ENCODE measurements at regions not wholly inside any gene's neighbourhood (a gene's known extent, or its start where the extent isn't known, plus 50 kb on each side); places are given as distances from the start of the nearest gene placed in this dataset.

GRCh38 chr7:156480671-156481070 lies 159.9 kb upstream of the RNF32 start:
- peaks cover 3% of the 10 kb centered on the region; the same call in 1 of the 2 replicates for H3K4me1 ChIP-seq
- POLR2A ChIA-PET, result no interaction called here
- H3K4me3 Mint-ChIP-seq (ENCODE audit: unreplicated experiment), result no peak overlapping the region
- CTCF ChIA-PET, result no interaction called here
- no TSS peak for BruUV-seq (replicated peaks)
- TF ChIP-seq CTCF (IDR thresholded peaks at IDR 0.05; ENCODE audit: insufficient read depth in 1 of 2, low read depth in 1 of 2, low read length in 1 of 2, severe bottlenecking in 1 of 2, unreplicated experiment in 1 of 2), result no peak
- H3K27me3 ChIP-seq (replicated peaks; ENCODE audit: control insufficient read depth, insufficient read depth, low read length), result no peaks in the 10 kb centered on the region
- H3K4me1 Mint-ChIP-seq (ENCODE audit: low read depth, unreplicated experiment), result no peaks in the 10 kb centered on the region
- H3K4me3 ChIP-seq (ENCODE audit: low read depth, low read length), result no peak overlapping the region
- H3K9me3 Mint-ChIP-seq (ENCODE audit: unreplicated experiment), result no peaks in the 10 kb centered on the region
- peaks cover 6% of the 10 kb centered on the region for H3K9me3 ChIP-seq
- no peaks in the 10 kb centered on the region for H3K27me3 Mint-ChIP-seq (ENCODE audit: insufficient read depth, unreplicated experiment)
- H3K36me3 ChIP-seq (ENCODE audit: control insufficient read depth, insufficient read depth, low read length), result no peaks in the 10 kb centered on the region
- intact Hi-C loops (cut with micrococcal nuclease; ENCODE audit: unreplicated experiment), result no loop called here
- no peak overlapping the region for H3K27ac Mint-ChIP-seq (ENCODE audit: unreplicated experiment)
- no peak for DNase-seq
- no peaks in the 10 kb centered on the region for H3K36me3 Mint-ChIP-seq (ENCODE audit: insufficient read depth, unreplicated experiment)

DNA sequence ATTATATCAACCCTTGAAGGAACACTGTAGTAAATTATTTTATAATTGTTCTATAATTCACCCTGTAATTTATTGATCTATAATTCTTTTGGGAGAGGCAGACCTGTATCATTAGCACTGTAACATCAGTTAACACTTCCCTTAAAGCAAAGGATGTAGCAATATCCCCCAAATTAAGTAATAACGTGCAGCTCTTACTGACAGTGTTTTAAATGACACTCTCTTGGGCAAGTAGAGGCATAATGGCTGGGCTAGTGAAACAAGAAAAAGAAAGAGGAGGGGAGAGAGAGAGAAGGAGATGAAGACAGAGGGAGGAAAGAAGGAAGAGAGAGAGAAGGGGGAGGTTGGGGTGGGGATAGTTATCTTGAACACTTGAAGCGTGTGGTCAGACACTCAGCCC lies 161.0 kb upstream of the RNF32 start:
- Mint-ChIP-seq H3K27me3 (ENCODE audit: insufficient read depth, unreplicated experiment) (no peaks in the 10 kb centered on the region), H3K4me1 (ENCODE audit: low read depth, unreplicated experiment) (no peaks in the 10 kb centered on the region), H3K27ac (ENCODE audit: unreplicated experiment) (no peak overlapping the region), H3K9me3 (ENCODE audit: unreplicated experiment) (no peaks in the 10 kb centered on the region), H3K4me3 (ENCODE audit: unreplicated experiment) (no peak overlapping the region), H3K36me3 (ENCODE audit: insufficient read depth, unreplicated experiment) (no peaks in the 10 kb centered on the region)
- Histone ChIP-seq H3K4me1 (peaks cover 3% of the 10 kb centered on the region; the same call in 1 of the 2 replicates), H3K4me3 (ENCODE audit: low read depth, low read length) (no peak overlapping the region), H3K36me3 (ENCODE audit: control insufficient read depth, insufficient read depth, low read length) (no peaks in the 10 kb centered on the region), H3K27me3 (replicated peaks; ENCODE audit: control insufficient read depth, insufficient read depth, low read length) (no peaks in the 10 kb centered on the region), H3K9me3 (peaks cover 6% of the 10 kb centered on the region)
- POLR2A ChIA-PET, result no interaction called here
- BruUV-seq (replicated peaks), result no TSS peak
- DNase-seq, result no peak
- intact Hi-C loops (cut with micrococcal nuclease; ENCODE audit: unreplicated experiment), result no loop called here
- TF ChIP-seq CTCF (IDR thresholded peaks at IDR 0.05; ENCODE audit: insufficient read depth in 1 of 2, low read depth in 1 of 2, low read length in 1 of 2, severe bottlenecking in 1 of 2, unreplicated experiment in 1 of 2), result no peak
- CTCF ChIA-PET, result no interaction called here

GRCh38 chr7:156478486-156478885 lies 162.1 kb upstream of the RNF32 start:
- CTCF ChIA-PET, result no interaction called here
- BruUV-seq (replicated peaks), result no TSS peak
- Mint-ChIP-seq H3K36me3 (ENCODE audit: insufficient read depth, unreplicated experiment) (no peaks in the 10 kb centered on the region), H3K27me3 (ENCODE audit: insufficient read depth, unreplicated experiment) (no peaks in the 10 kb centered on the region), H3K27ac (ENCODE audit: unreplicated experiment) (no peak overlapping the region), H3K9me3 (ENCODE audit: unreplicated experiment) (no peaks in the 10 kb centered on the region), H3K4me1 (ENCODE audit: low read depth, unreplicated experiment) (no peaks in the 10 kb centered on the region), H3K4me3 (ENCODE audit: unreplicated experiment) (no peak overlapping the region)
- no peak overlapping the region for H3K4me3 ChIP-seq (ENCODE audit: low read depth, low read length)
- peaks cover 6% of the 10 kb centered on the region for H3K9me3 ChIP-seq
- POLR2A ChIA-PET, result no interaction called here
- H3K36me3 ChIP-seq (ENCODE audit: control insufficient read depth, insufficient read depth, low read length), result no peaks in the 10 kb centered on the region
- TF ChIP-seq CTCF (IDR thresholded peaks at IDR 0.05; ENCODE audit: insufficient read depth in 1 of 2, low read depth in 1 of 2, low read length in 1 of 2, severe bottlenecking in 1 of 2, unreplicated experiment in 1 of 2), result no peak
- intact Hi-C loops (cut with micrococcal nuclease; ENCODE audit: unreplicated experiment), result no loop called here
- no peaks in the 10 kb centered on the region for H3K27me3 ChIP-seq (replicated peaks; ENCODE audit: control insufficient read depth, insufficient read depth, low read length)
- no peak for DNase-seq
- peaks cover 3% of the 10 kb centered on the region; the same call in 1 of the 2 replicates for H3K4me1 ChIP-seq
